Epithelial cell of proximal tubule (primary cell): ENCODE measurements at regions not wholly inside any gene's neighbourhood (a gene's known extent, or its start where the extent isn't known, plus 50 kb on each side); places are given as distances from the start of the nearest gene placed in this dataset.

Experiments
- DNase-seq: peaks from one replicate; pipeline ENCODE4 v3.0.0-alpha.2; 2011; ENCODE audit warnings: low read depth
- H3K4me3 ChIP-seq: 2 replicates; pipeline ENCODE4 v1.5.1; 2011; ENCODE audit warnings: low read depth, mild to moderate bottlenecking, low read length
- TF ChIP-seq, protein P1 (sequence below): conservative IDR thresholded peaks from 2 replicates; pipeline ENCODE4 v1.5.1; 2012; ENCODE audit warnings: low read depth, mild to moderate bottlenecking, low read length

- TF ChIP-seq, protein P1, sequence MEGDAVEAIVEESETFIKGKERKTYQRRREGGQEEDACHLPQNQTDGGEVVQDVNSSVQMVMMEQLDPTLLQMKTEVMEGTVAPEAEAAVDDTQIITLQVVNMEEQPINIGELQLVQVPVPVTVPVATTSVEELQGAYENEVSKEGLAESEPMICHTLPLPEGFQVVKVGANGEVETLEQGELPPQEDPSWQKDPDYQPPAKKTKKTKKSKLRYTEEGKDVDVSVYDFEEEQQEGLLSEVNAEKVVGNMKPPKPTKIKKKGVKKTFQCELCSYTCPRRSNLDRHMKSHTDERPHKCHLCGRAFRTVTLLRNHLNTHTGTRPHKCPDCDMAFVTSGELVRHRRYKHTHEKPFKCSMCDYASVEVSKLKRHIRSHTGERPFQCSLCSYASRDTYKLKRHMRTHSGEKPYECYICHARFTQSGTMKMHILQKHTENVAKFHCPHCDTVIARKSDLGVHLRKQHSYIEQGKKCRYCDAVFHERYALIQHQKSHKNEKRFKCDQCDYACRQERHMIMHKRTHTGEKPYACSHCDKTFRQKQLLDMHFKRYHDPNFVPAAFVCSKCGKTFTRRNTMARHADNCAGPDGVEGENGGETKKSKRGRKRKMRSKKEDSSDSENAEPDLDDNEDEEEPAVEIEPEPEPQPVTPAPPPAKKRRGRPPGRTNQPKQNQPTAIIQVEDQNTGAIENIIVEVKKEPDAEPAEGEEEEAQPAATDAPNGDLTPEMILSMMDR: no peak
- H3K4me3 ChIP-seq: no peak overlapping the region
- no peak for DNase-seq
These were observed 150.7 kb upstream of the IRX2 start for GRCh38 chr5:2902186-2902585.

DNA sequence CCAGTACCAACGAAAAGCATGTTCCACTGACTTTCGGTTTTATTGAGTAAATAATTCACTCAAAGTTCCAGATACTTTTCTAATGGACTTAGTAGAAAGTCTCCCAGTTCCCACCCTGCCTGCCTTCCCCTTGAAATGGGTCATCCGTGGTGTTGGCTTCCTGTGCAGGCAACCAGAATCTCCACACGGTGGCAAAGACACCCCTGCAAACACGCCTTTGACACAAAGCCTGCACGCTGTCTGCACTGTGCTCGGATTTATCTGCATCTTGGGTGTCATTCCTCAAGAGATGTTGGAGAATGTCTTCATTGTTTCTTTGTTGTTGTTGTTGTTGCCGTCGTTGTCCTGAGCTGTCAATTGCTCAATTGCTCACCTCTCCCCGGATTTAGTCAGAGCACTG, 150.0 kb upstream of the IRX2 start:
- TF ChIP-seq, protein P1: no peak
- DNase-seq: no peak
- H3K4me3 ChIP-seq: no peak overlapping the region

DNA sequence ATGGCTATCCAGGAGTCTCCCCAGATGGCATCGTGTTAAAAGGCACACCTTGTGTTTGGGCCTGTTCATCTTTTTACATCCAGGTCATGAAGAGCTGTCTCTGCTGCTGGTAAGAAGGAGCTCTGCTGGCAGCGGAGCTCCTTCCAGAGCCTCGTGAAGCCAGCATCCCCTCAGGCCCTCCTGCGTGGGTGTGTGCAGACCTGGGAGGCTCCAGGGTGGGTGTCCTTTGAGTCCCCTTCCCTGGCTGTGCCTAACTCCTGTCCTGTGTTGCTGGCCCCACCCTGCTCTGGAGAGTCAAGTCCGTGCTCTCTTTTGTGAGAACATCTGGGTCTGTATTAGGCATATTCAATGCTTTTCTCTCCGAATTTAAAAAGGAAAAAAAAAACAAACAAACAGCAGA, 149.6 kb upstream of the IRX2 start:
- no peak for DNase-seq
- TF ChIP-seq, protein P1: no peak
- no peak overlapping the region for H3K4me3 ChIP-seq

GRCh38 chr5:2900360-2900759, 148.9 kb upstream of the IRX2 start:
- H3K4me3 ChIP-seq: no peak overlapping the region
- DNase-seq: no peak
- TF ChIP-seq, protein P1: no peak

DNA sequence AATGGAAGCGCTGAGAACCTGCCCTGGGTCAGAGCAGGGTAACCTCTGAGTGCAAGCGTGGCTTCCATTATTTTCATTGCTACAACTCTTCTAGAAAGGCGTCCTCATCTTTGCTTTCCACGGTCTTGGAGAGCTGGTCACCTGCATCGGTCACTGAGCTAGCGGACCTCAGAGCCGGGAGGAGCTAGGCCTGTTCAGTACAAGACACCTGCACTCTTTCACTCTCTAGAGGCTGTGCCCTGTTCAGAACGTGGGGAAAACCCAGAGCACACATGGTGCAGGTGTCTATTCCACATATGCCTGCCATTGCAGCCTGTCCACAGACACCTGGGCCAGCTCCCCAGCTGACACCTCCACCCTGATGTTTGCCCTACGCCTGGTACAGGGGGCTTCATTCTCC, 147.8 kb upstream of the IRX2 start:
- DNase-seq: no peak
- TF ChIP-seq, protein P1: no peak
- H3K4me3 ChIP-seq: no peak overlapping the region

DNA sequence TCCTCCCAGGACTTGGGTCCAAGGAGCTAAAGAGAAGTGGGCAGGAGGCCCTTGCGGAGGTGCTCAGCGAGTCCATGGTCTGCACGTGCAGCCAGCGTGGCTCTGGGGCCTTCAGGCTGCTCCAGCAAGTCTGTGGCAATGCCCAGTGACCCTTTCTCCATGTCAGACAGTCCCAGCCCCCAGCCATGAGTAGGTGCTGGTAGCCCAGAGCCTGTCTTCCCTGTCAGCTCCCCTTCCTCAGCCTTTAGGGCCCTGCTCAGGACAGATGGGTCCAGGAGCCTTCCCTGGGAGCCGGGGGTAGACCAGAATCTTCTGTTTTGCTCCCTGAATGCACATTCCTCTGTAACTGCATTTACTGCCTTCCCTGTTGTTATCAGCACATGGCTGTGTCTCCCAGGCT, 147.2 kb upstream of the IRX2 start:
- DNase-seq: no peak
- TF ChIP-seq, protein P1: no peak
- H3K4me3 ChIP-seq: no peak overlapping the region

- TF ChIP-seq, protein P1: no peak
- H3K4me3 ChIP-seq: no peak overlapping the region
- DNase-seq: no peak
These were observed 145.9 kb upstream of the IRX2 start for GRCh38 chr5:2897276-2897961.
